GM23248 (cell line): ENCODE measurements at regions not wholly inside any gene's neighbourhood (a gene's known extent, or its start where the extent isn't known, plus 50 kb on each side); places are given as distances from the start of the nearest gene placed in this dataset.

Experiments used
- EZH2 ChIP-seq: fragments of 200-600 bp; sonication (generic); IDR thresholded peaks from 2 replicates; pipeline ENCODE4 v1.6.1; 2018; ENCODE audit warnings: antibody characterized with exemption, mild to moderate bottlenecking; ENCODE audit not compliant: insufficient read depth, poor library complexity, severe bottlenecking
- EZH2phosphoT487 ChIP-seq: fragments of 200-600 bp; sonication (generic); IDR thresholded peaks from 2 replicates; pipeline ENCODE4 v1.6.1; 2018; ENCODE audit warnings: antibody characterized with exemption, moderate library complexity, mild to moderate bottlenecking, low read depth; ENCODE audit not compliant: insufficient read depth

- TF ChIP-seq EZH2phosphoT487: no peak
- TF ChIP-seq EZH2: no peak
Observed at GRCh38 chr6:66638099-66638498, 931.1 kb upstream of the EYS start.
